HL-60 (cell line): ENCODE measurements at regions not wholly inside any gene's neighbourhood (a gene's known extent, or its start where the extent isn't known, plus 50 kb on each side); places are given as distances from the start of the nearest gene placed in this dataset.

Source experiments
- DNase-seq, 2 experiments: peaks; one replicate each; pipeline ENCODE4 v3.0.0-alpha.2; 2010 to 2020; ENCODE audit warnings: low read depth in 1 of 2, low spot score in 1 of 2
- H3K27ac ChIP-seq: fragments of 250-450 bp; sonication (Bioruptor Pico); replicated peaks from 2 replicates; pipeline ENCODE4 v1.5.1; 2020; ENCODE audit warnings: mild to moderate bottlenecking, moderate library complexity
- H3K27me3 ChIP-seq: fragments of 250-450 bp; sonication (Bioruptor Pico); 2 replicates; pipeline ENCODE4 v1.5.1; 2021; ENCODE audit warnings: mild to moderate bottlenecking, moderate library complexity; ENCODE audit not compliant: insufficient read depth, poor library complexity, severe bottlenecking
- H3K4me3 ChIP-seq: replicated peaks from 2 replicates; pipeline ENCODE4 v1.5.1; 2011; ENCODE audit warnings: mild to moderate bottlenecking, control low read depth, low read length; ENCODE audit not compliant: insufficient read depth
- GABPA ChIP-seq: IDR thresholded peaks from 2 replicates; pipeline ENCODE4 v1.6.1; 2012; ENCODE audit warnings: low read depth
- POLR2AphosphoS5 ChIP-seq: IDR thresholded peaks from 2 replicates; pipeline ENCODE4 v1.6.1; 2012; ENCODE audit warnings: low read depth
- SPI1 ChIP-seq: IDR thresholded peaks from 2 replicates; pipeline ENCODE4 v1.6.1; 2012; ENCODE audit warnings: low read depth, mild to moderate bottlenecking, borderline replicate concordance
- TF ChIP-seq, protein P1 (sequence below): IDR thresholded peaks from one replicate; pipeline ENCODE4 v1.5.1; 2011; ENCODE audit warnings: low read length, control low read depth, inconsistent platforms; ENCODE audit not compliant: insufficient read depth
- TF ChIP-seq, protein P2 (sequence below): IDR thresholded peaks from 2 replicates; pipeline ENCODE4 v1.6.1; 2012; ENCODE audit warnings: low read depth; ENCODE audit not compliant: insufficient replicate concordance

DNA sequence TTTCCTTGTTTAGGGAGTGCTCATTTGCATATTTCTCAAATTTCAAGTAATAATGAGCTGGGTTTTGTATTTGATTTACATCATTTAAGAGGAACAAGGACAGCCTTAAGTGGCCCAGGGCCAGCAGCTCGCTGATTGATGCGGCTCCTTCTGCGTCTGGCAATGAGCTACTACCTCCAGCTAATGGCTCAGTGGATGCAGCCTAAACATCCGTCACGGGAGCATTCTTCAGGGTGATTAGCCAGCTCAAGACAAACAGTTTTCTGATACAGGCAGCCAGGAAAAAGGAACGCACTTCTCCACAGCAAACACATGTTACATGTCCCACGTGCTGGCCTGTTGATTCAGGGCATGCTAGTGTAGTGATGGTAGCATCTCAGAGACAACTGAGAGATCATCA is 169.3 kb upstream of the TCERG1L start:
- H3K27me3 ChIP-seq: no peaks in the 10 kb centered on the region
- H3K4me3 ChIP-seq: no peak overlapping the region
- H3K27ac ChIP-seq: no peak overlapping the region
- TF ChIP-seq, protein P1, sequence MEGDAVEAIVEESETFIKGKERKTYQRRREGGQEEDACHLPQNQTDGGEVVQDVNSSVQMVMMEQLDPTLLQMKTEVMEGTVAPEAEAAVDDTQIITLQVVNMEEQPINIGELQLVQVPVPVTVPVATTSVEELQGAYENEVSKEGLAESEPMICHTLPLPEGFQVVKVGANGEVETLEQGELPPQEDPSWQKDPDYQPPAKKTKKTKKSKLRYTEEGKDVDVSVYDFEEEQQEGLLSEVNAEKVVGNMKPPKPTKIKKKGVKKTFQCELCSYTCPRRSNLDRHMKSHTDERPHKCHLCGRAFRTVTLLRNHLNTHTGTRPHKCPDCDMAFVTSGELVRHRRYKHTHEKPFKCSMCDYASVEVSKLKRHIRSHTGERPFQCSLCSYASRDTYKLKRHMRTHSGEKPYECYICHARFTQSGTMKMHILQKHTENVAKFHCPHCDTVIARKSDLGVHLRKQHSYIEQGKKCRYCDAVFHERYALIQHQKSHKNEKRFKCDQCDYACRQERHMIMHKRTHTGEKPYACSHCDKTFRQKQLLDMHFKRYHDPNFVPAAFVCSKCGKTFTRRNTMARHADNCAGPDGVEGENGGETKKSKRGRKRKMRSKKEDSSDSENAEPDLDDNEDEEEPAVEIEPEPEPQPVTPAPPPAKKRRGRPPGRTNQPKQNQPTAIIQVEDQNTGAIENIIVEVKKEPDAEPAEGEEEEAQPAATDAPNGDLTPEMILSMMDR: no peak
- no peak for TF ChIP-seq SPI1
- no peak for TF ChIP-seq POLR2AphosphoS5
- TF ChIP-seq GABPA: no peak
- TF ChIP-seq, protein P2, sequence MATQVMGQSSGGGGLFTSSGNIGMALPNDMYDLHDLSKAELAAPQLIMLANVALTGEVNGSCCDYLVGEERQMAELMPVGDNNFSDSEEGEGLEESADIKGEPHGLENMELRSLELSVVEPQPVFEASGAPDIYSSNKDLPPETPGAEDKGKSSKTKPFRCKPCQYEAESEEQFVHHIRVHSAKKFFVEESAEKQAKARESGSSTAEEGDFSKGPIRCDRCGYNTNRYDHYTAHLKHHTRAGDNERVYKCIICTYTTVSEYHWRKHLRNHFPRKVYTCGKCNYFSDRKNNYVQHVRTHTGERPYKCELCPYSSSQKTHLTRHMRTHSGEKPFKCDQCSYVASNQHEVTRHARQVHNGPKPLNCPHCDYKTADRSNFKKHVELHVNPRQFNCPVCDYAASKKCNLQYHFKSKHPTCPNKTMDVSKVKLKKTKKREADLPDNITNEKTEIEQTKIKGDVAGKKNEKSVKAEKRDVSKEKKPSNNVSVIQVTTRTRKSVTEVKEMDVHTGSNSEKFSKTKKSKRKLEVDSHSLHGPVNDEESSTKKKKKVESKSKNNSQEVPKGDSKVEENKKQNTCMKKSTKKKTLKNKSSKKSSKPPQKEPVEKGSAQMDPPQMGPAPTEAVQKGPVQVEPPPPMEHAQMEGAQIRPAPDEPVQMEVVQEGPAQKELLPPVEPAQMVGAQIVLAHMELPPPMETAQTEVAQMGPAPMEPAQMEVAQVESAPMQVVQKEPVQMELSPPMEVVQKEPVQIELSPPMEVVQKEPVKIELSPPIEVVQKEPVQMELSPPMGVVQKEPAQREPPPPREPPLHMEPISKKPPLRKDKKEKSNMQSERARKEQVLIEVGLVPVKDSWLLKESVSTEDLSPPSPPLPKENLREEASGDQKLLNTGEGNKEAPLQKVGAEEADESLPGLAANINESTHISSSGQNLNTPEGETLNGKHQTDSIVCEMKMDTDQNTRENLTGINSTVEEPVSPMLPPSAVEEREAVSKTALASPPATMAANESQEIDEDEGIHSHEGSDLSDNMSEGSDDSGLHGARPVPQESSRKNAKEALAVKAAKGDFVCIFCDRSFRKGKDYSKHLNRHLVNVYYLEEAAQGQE: no peak
- no peak for DNase-seq

DNA sequence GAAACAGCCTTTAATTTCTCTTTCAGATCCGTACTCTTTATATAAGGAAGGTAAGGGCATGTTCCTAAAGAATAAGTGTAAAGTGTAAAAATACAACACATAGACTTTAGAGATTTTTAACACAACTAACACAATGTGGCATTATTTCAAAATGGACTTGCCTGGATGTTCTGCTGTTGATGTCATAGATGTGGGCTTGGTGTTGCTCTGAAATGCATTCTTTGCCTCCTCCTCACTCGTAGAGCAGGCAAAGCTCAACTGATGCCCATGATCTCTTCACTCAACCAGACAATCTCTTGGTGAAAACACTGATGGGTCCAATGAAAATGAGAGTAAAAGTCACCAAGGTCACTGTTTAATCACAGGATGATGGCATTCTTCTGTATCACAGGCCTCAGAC is 174.2 kb upstream of the TCERG1L start:
- H3K27ac ChIP-seq: no peak overlapping the region
- H3K27me3 ChIP-seq: no peaks in the 10 kb centered on the region
- DNase-seq: no peak
- TF ChIP-seq GABPA (no peak), SPI1 (no peak), POLR2AphosphoS5 (no peak)
- TF ChIP-seq, protein P1: no peak
- TF ChIP-seq, protein P2: no peak
- H3K4me3 ChIP-seq: no peak overlapping the region

DNA sequence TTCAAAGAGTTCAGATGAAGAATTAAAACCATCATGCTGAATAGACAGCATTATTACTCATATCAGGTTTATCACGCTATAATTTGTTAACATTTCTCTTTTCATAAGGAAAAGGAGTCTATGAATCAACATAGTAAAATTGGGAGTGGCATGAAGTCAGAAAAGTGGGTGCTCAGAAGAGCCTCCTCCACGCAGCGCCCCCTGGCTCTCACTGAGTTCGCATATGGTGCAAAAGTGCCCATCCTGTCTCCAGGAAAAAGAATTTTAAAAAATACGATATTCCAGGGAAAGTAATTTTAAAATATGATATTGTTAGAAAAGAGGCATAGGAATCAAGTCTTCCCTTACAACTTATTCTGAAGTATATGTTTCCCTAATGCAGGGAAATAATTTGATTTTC is 176.3 kb upstream of the TCERG1L start:
- no peak overlapping the region for H3K4me3 ChIP-seq
- H3K27ac ChIP-seq: no peak overlapping the region
- DNase-seq: no peak
- TF ChIP-seq POLR2AphosphoS5 (no peak), SPI1 (no peak), GABPA (no peak)
- TF ChIP-seq, protein P1: no peak
- TF ChIP-seq, protein P2: no peak
- H3K27me3 ChIP-seq: no peaks in the 10 kb centered on the region
